Stimulated activated naive CD8-positive, alpha-beta T cell treated with anti-CD3 and anti-CD28 coated beads, Interleukin-15, amount 100 ng/mL, for 72 hours (primary cell): ENCODE measurements at regions not wholly inside any gene's neighbourhood (a gene's known extent, or its start where the extent isn't known, plus 50 kb on each side); places are given as distances from the start of the nearest gene placed in this dataset.

Experiments used
- ATAC-seq: fragments of 150-1000 bp; cut with Tn5 transposase; 2 replicates; pipeline ENCODE4 v1.10.0; 2021; ENCODE audit warnings: mild to moderate bottlenecking, moderate library complexity
- DNase-seq, 2 donors: peaks; one replicate each; pipeline ENCODE4 v3.0.0; 2021 to 2022
- H3K27ac Mint-ChIP-seq, 2 donors: one replicate each; pipeline ENCODE4 v1.8.0; 2022; ENCODE audit warnings: mild to moderate bottlenecking in 2 of 2, mixed read lengths in 2 of 2, moderate library complexity in 2 of 2
- H3K27me3 Mint-ChIP-seq: one replicate; pipeline ENCODE4 v1.8.0; 2022; ENCODE audit warnings: mixed read lengths
- H3K4me1 Mint-ChIP-seq: one replicate; pipeline ENCODE4 v1.8.0; 2022; ENCODE audit warnings: mild to moderate bottlenecking, mixed read lengths
- H3K4me3 Mint-ChIP-seq, 2 donors: one replicate each; pipeline ENCODE4 v1.8.0; 2022; ENCODE audit warnings: mild to moderate bottlenecking in 2 of 2, mixed read lengths in 2 of 2, moderate library complexity in 1 of 2
- H3K9me3 Mint-ChIP-seq, 2 donors: one replicate each; pipeline ENCODE4 v1.8.0; 2022; ENCODE audit warnings: mixed read lengths in 2 of 2

DNA sequence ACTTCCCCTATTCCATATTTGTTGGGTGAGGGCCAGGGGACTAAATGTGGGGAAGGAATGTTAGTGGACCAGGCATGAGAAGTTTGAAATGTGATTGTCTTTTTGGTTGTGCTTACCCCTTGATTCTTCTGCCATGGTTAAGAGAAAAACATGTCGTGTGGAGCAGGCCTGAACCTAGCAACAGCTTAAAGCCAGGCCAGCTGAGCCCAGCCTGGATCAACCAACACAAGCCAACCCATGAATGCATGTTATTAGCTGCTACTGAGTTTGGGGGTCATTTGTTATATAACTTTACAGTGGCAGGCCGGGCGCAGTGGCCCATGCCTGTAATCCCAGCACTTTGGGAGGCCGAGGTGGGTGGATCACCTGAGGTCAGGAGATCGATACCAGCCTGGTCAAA, 52.4 kb upstream of the TRIO start:
- H3K27ac Mint-ChIP-seq, result no peak overlapping the region
- no peaks in the 10 kb centered on the region for H3K4me1 Mint-ChIP-seq
- peaks cover 9% of the 10 kb centered on the region for H3K27me3 Mint-ChIP-seq
- H3K4me3 Mint-ChIP-seq, result no peak overlapping the region
- no peak for ATAC-seq
- no peaks in the 10 kb centered on the region for H3K9me3 Mint-ChIP-seq
- DNase-seq, result no peak

DNA sequence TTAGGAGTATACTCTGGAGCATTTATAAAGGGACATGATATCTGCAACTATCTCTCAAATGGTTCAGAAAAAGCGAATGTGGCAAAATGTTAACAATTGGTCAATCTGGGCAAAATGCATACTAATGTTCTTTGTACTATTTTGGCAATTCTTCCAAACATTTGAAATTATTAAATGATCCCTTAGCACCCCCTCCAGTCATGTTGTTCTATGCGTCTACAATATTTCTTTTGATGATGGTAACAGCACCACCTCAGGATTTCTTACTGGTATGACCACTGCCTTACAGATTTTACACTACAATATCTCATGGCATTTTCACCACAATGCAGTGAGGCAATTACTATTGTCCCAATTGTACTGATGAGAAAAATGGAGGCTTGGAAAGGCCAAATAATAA, 52.9 kb upstream of the TRIO start:
- Mint-ChIP-seq H3K27me3 (peaks cover 9% of the 10 kb centered on the region), H3K9me3 (no peaks in the 10 kb centered on the region), H3K4me1 (no peaks in the 10 kb centered on the region), H3K27ac (no peak overlapping the region), H3K4me3 (no peak overlapping the region)
- ATAC-seq (no peak), DNase-seq (no peak)

DNA sequence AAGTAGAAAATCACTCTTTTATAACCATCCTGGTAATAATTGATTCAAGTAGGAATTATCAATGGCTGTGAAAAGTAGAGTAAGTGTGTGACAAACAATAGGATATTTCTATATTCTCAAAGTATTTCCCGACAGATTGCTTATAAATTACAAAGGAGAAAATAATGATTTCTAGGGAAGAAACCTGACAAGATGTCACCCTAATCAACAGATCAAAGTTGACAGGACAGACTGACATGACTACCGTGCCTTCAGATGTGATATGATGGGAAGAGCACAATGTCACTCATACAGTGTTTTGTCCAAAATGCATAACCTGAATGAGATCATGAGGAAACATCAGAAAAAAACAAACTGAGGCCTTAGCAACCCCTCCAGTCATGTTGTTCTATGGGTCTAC, 53.9 kb upstream of the TRIO start:
- H3K4me3 Mint-ChIP-seq, result no peak overlapping the region
- DNase-seq, result no peak
- no peaks in the 10 kb centered on the region for H3K9me3 Mint-ChIP-seq
- H3K27me3 Mint-ChIP-seq, result peaks cover under 1% of the 10 kb centered on the region
- no peak for ATAC-seq
- H3K27ac Mint-ChIP-seq, result no peak overlapping the region
- H3K4me1 Mint-ChIP-seq, result no peaks in the 10 kb centered on the region

DNA sequence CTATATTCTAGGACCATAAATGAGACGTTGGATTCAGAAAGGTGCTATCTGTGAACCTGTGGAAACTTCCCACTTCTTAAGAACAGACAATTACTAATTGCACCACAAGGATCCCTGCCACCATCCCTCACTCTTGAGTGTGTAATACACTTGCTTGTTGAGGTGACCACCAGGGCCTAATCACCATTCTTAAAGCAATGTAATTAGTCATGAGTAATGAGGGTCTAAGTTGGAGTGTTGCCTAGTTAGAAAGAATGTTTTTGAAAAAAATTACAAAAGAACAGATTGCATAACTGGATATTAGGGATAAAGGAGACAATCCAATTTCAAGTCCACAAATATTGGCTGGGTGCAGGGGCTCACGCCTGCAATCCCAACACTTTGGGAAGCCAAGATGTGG, 56.9 kb upstream of the TRIO start:
- DNase-seq, result no peak
- H3K4me3 Mint-ChIP-seq, result no peak overlapping the region
- H3K9me3 Mint-ChIP-seq, result no peaks in the 10 kb centered on the region
- ATAC-seq, result no peak
- H3K27ac Mint-ChIP-seq, result no peak overlapping the region
- H3K4me1 Mint-ChIP-seq, result no peaks in the 10 kb centered on the region
- H3K27me3 Mint-ChIP-seq, result peaks cover 12% of the 10 kb centered on the region

DNA sequence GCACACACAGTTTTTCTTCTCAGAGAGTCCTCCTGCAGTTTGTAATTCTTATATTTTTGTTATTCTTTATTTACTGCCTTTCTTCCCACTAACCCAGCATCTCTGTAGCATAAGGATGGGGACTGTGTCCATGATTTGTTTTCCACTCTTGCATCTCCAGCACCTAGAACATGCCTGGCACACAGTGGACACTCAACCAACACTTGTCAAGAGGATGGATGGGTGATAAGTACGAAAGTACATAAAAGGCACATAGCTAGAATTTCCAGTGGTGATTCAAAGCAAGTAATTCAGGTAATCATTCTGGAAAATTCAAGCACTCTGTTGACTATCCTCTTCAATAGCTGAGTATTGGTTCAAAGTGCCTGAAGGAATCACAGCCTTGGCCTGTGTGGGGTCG, 60.2 kb upstream of the TRIO start:
- Mint-ChIP-seq H3K27me3 (peaks cover 12% of the 10 kb centered on the region), H3K4me1 (no peaks in the 10 kb centered on the region), H3K4me3 (no peak overlapping the region), H3K27ac (no peak overlapping the region), H3K9me3 (no peaks in the 10 kb centered on the region)
- DNase-seq (no peak), ATAC-seq (no peak)

DNA sequence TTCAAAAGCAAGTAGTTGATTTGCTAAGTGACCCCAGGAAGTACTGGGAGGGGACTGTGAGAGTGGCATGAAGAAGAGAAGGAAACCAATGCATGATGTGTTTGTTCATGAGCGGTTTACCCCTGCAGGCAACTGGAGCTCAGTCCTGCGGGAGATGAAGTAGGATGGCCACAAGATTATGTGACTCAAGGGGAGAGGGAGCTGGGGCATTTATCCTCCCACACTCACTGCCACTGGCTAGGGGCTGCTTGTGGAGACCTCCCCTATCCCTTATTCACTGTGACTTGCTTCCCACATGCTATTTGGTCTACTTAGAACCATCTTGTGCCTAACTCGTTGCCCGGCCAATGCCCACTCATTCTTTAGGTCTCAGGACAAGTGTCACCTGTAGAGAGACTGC, 60.6 kb upstream of the TRIO start:
- no peaks in the 10 kb centered on the region for H3K9me3 Mint-ChIP-seq
- H3K4me3 Mint-ChIP-seq, result no peak overlapping the region
- no peaks in the 10 kb centered on the region for H3K4me1 Mint-ChIP-seq
- DNase-seq (no peak), ATAC-seq (no peak)
- H3K27ac Mint-ChIP-seq, result no peak overlapping the region
- H3K27me3 Mint-ChIP-seq, result peaks cover 12% of the 10 kb centered on the region

DNA sequence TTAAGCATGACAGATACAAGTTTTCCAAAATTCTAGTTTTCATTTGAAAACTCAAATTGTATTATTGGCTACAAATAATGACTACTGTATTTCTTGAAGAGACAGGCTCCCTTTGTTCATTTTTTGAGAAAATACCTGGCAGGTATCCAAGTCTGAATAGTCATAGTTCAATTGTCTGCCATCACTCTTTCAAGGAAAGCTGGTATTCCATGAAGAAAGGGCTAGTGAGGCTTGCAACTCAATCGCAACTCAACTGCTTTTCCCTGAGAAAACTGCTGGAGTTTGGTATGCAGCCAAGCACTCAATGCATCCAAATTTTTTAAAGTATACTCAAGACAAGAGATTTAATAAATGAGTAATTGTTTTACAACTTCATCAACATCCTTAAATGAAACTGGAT, 61.4 kb upstream of the TRIO start:
- H3K9me3 Mint-ChIP-seq, result no peaks in the 10 kb centered on the region
- ATAC-seq, result no peak
- no peak for DNase-seq
- peaks cover 12% of the 10 kb centered on the region for H3K27me3 Mint-ChIP-seq
- no peak overlapping the region for H3K4me3 Mint-ChIP-seq
- no peaks in the 10 kb centered on the region for H3K4me1 Mint-ChIP-seq
- peak overlapping the region in 1 of 2 donors; percentile 54 for H3K27ac Mint-ChIP-seq

DNA sequence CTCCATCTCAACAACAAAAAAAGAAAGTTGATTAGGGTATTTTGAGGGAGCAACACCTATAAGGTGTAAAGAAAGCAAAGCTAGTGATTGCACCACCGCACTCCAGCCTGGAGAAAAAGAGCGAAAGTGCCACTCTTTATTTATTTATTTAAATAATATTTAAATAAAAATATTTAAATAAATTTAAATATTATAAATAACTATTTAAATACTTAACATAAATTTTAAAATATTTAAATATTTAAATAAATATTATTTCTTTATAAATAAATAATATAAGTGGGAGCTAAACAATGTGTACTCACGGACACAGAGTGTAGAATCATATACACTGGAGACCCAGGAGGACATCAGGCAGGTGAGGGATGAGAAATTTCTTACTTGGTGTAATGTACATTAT, 64.4 kb upstream of the TRIO start:
- no peaks in the 10 kb centered on the region for H3K9me3 Mint-ChIP-seq

DNA sequence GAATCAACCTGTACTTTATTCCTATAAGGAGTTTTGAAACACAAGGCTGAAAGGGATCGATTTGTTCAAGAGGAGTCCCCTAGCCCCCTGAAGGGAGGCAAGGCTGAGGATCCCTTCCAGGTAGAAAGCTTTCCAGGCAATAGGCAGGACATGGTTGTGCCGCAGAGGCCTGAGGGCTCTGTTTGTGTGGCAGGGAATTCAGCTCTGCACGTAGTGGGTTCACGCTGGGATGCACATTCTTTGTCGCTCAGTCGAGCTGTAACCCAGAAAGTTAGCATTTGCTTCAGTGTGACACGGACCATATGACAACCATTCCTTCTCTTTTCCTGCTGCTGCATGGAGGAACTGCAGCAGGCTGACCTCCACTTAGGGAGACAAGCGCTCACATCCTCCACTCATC, 65.6 kb upstream of the TRIO start:
- ATAC-seq (no peak), DNase-seq (no peak)
- Mint-ChIP-seq H3K4me3 (no peak overlapping the region), H3K9me3 (no peaks in the 10 kb centered on the region), H3K27me3 (peaks cover 4% of the 10 kb centered on the region), H3K27ac (no peak overlapping the region), H3K4me1 (no peaks in the 10 kb centered on the region)

More for the DNA sequence above, 64.4 kb upstream of the TRIO start:
- DNase-seq (no peak), ATAC-seq (no peak)
- Mint-ChIP-seq H3K27me3 (peaks cover 12% of the 10 kb centered on the region), H3K4me3 (no peak overlapping the region), H3K4me1 (no peaks in the 10 kb centered on the region), H3K27ac (peak overlapping the region in 1 of 2 donors; percentile 79)

DNA sequence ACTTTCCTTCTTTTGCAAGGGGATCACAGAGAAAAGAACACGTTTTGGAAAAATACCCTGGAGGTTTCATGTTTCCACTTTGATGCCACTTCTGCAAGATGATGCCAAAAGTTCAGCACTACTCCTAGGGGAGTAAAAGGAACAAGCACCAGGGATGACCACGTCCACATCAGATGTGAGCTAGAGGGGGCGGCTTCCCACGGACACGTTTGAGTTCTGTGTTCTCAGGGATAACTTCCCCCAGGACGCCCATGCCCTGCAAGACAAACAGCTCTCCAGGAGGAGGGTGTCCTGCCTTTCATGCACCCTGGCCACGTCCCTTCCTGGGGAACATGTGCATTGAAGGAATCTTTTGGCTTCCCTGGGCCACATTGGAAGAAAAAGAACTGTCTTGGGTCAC, 66.6 kb upstream of the TRIO start:
- H3K4me3 Mint-ChIP-seq, result no peak overlapping the region
- no peak for DNase-seq
- ATAC-seq, result no peak

DNA sequence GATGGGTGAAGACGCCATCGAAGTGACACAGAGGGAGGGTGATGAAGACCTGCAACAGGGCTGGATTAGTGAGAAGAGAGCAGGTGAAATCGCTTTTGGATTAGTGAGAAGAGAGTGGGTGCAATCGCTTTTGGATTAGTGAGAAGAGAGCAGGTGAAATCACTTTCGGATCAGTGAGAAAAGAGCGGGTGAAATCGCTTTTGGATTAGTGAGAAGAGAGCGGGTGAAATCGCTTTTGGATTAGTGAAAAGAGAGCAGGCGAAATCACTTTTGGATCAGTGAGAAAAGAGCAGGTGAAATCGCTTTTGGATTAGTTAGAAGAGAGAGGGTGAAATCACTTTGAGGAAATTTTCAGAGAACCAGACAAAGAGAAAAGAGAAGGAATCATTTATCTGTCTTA, 67.2 kb upstream of the TRIO start:
- DNase-seq (no peak), ATAC-seq (no peak)
- peak overlapping the region in 1 of 2 donors; percentile 64 for H3K27ac Mint-ChIP-seq
- no peak overlapping the region for H3K4me3 Mint-ChIP-seq
- no peaks in the 10 kb centered on the region for H3K4me1 Mint-ChIP-seq
- H3K9me3 Mint-ChIP-seq, result no peaks in the 10 kb centered on the region
- H3K27me3 Mint-ChIP-seq, result no peaks in the 10 kb centered on the region

More for the DNA sequence above, 66.6 kb upstream of the TRIO start:
- H3K27ac Mint-ChIP-seq, result no peak overlapping the region
- no peaks in the 10 kb centered on the region for H3K9me3 Mint-ChIP-seq
- no peaks in the 10 kb centered on the region for H3K4me1 Mint-ChIP-seq
- H3K27me3 Mint-ChIP-seq, result no peaks in the 10 kb centered on the region

DNA sequence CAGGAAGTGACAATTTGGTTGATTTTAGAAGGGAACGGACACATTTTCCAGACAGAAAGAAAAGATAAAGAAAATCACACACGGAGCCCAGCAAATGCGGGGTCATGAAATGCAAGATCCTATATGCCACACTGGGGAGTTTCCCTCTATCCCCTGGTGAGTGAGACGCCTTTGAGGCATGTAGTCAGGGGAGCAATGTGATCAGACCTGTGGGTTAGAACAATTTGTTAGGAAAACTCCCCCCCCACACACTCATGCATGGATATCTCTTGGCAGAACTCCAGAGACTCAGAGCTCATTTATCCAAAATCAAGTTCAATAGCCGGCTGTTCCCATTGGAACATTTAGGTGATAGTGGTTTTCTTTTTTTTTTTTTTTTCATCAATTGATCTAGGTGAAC, 71.7 kb upstream of the TRIO start:
- no peaks in the 10 kb centered on the region for H3K4me1 Mint-ChIP-seq
- H3K27me3 Mint-ChIP-seq, result no peaks in the 10 kb centered on the region
- ATAC-seq (no peak), DNase-seq (no peak)
- H3K9me3 Mint-ChIP-seq, result no peaks in the 10 kb centered on the region
- H3K4me3 Mint-ChIP-seq, result no peak overlapping the region
- H3K27ac Mint-ChIP-seq, result no peak overlapping the region

DNA sequence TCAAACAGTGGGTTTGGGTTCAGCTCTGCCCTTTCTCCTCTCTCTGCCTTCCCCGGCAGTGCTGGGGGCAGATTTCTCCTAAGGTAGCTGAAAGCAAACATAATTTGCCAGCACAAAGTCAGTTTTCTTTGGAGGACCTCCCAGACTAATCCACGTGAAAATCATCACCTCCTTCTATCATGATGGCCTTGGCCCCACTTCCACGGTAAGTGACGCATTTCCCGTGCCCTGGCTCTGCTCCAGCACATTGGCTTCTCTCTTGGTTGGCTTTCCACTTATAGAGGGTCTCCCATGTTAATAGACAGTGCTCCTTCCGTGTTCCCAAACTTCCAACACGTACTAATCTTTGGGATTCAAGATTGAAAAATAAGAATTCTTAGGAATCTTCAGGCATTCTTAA, 74.1 kb upstream of the TRIO start:
- no peak overlapping the region for H3K27ac Mint-ChIP-seq
- no peak for DNase-seq
- H3K4me3 Mint-ChIP-seq, result no peak overlapping the region
- no peaks in the 10 kb centered on the region for H3K4me1 Mint-ChIP-seq
- H3K27me3 Mint-ChIP-seq, result no peaks in the 10 kb centered on the region
- no peaks in the 10 kb centered on the region for H3K9me3 Mint-ChIP-seq
- ATAC-seq, result no peak

DNA sequence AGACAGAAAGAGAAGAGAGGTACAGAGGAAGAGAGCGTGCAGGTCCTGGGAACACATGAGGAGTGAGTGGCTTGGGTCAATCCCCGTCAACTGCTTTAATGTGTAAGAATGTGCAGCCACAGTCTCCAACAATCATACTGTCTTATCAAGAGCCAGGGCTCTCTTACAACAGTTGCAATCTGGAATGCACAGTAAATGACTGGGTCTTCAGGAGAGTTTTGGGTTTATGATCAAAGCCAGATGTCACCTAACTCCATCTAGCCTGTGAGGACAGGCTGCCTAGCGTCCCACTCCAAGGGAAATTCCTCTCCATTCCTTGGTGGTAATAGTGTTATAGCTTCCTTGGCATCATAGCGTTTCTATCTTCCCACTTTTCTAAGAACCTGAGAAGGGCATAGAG, 75.0 kb upstream of the TRIO start:
- no peak overlapping the region for H3K27ac Mint-ChIP-seq
- no peaks in the 10 kb centered on the region for H3K4me1 Mint-ChIP-seq
- H3K4me3 Mint-ChIP-seq, result no peak overlapping the region
- ATAC-seq, result no peak
- no peak for DNase-seq
- no peaks in the 10 kb centered on the region for H3K27me3 Mint-ChIP-seq
- H3K9me3 Mint-ChIP-seq, result no peaks in the 10 kb centered on the region

DNA sequence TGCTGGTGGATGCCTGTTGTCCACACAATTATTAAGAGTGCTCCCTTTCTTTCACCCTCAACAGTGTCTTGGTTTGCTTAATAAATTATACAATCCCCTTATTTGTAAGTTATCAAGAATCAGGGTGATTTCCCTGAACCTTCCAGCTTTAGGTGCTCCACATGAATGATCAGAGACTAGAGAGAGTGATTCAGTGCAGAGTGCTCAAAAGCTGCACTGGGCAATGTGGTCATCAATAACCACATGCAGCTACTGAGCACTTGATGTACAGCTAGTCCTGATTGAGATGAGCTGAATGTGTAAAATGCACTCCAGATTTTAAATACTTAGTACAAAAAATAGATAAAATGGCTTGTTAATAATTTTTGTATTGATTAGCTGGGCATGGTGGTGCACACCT, 76.8 kb upstream of the TRIO start:
- H3K27ac Mint-ChIP-seq, result no peak overlapping the region
- peaks cover 3% of the 10 kb centered on the region for H3K27me3 Mint-ChIP-seq
- peaks cover 0 to 1% of the 10 kb centered on the region in 2 donors for H3K9me3 Mint-ChIP-seq
- no peak for DNase-seq
- no peak overlapping the region for H3K4me3 Mint-ChIP-seq
- H3K4me1 Mint-ChIP-seq, result no peaks in the 10 kb centered on the region
- no peak for ATAC-seq

DNA sequence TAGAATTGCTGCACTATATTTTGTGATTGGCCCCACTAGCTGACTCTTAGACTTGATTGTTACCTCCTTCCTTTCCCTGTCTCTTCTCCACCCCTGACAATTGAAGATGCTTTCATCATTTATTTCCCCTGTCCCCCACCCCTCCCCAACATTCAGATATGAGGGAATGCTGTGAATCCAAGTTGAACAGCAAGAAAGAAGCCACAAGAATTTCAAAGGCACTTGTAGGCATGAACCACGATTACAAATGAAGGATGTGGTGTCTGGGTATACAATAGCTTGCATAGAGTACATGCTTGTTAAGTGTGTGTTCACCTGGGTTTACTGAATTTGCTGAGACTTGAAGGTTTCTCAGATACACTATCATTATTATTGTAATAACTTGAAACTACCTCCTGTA, 78.3 kb upstream of the TRIO start:
- peaks cover 0 to 12% of the 10 kb centered on the region in 2 donors for H3K9me3 Mint-ChIP-seq
- no peak for DNase-seq

DNA sequence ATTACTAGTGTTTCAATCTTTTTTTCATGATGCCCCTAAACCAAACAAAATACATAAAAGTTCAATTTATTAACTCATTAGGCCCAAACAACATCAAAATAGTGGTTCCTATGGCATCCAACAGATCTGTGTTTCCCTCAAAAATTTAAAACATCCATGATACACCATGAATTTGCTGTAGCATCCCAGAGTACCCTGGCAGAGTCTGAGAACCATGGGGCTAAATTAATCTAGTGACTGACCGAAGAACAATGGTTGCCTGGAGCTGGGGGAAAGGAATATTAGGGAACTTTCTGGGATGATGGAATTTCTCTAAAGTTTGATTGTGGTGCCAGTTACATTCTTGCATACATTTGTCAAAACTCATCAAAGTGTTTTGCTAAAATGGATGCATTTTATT, 79.5 kb upstream of the TRIO start:
- Mint-ChIP-seq H3K4me3 (no peak overlapping the region), H3K9me3 (peaks cover 4 to 12% of the 10 kb centered on the region in 2 donors), H3K4me1 (no peaks in the 10 kb centered on the region), H3K27ac (no peak overlapping the region), H3K27me3 (peaks cover 9% of the 10 kb centered on the region)
- DNase-seq (no peak), ATAC-seq (no peak)

More for the DNA sequence above, 78.3 kb upstream of the TRIO start:
- Mint-ChIP-seq H3K4me1 (no peaks in the 10 kb centered on the region), H3K4me3 (no peak overlapping the region), H3K27ac (no peak overlapping the region), H3K27me3 (peaks cover 9% of the 10 kb centered on the region)
- no peak for ATAC-seq

DNA sequence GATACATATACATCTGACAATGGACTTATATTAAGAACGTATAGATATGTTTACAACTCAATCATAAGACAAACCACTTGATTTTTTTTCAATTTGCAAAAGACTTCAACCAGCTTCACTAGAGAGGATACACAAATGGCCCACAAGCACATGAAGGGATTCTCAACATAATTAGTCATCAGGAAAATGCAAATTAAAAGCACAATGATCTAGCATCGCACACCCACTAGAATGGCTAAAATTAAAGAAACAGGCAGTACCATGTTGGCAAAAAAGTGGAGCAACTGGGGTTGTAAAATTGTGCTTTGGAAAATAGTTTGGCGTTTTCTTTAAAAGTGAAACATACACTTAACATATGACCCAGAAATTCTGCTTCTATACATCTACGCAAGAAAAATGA, 80.0 kb upstream of the TRIO start:
- Mint-ChIP-seq H3K4me3 (no peak overlapping the region), H3K4me1 (no peaks in the 10 kb centered on the region), H3K27ac (no peak overlapping the region), H3K27me3 (peaks cover 9% of the 10 kb centered on the region), H3K9me3 (peaks cover 4 to 12% of the 10 kb centered on the region in 2 donors)
- ATAC-seq (no peak), DNase-seq (no peak)
